ENCODE measurements at regions not wholly inside any gene's neighbourhood (a gene's known extent, or its start where the extent isn't known, plus 50 kb on each side); places are given as distances from the start of the nearest gene placed in this dataset.

GRCh38 chr11:19351426-19351825, 110.7 kb upstream of the E2F8 start:
- no peaks in the 10 kb centered on the region for H3K9me3 ChIP-seq (replicated peaks)
- DNase-seq: no peak
- peaks cover 67% of the 10 kb centered on the region for H3K27me3 ChIP-seq (ENCODE audit: low read depth)
- H3K36me3 ChIP-seq: no peaks in the 10 kb centered on the region
- no peak overlapping the region for H3K4me3 ChIP-seq
- TF ChIP-seq, protein P1, sequence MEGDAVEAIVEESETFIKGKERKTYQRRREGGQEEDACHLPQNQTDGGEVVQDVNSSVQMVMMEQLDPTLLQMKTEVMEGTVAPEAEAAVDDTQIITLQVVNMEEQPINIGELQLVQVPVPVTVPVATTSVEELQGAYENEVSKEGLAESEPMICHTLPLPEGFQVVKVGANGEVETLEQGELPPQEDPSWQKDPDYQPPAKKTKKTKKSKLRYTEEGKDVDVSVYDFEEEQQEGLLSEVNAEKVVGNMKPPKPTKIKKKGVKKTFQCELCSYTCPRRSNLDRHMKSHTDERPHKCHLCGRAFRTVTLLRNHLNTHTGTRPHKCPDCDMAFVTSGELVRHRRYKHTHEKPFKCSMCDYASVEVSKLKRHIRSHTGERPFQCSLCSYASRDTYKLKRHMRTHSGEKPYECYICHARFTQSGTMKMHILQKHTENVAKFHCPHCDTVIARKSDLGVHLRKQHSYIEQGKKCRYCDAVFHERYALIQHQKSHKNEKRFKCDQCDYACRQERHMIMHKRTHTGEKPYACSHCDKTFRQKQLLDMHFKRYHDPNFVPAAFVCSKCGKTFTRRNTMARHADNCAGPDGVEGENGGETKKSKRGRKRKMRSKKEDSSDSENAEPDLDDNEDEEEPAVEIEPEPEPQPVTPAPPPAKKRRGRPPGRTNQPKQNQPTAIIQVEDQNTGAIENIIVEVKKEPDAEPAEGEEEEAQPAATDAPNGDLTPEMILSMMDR (IDR thresholded peaks at IDR 0.05; ENCODE audit: borderline replicate concordance): no peak
- peaks cover 27% of the 10 kb centered on the region for H3K4me1 ChIP-seq
- intact Hi-C loops (cut with micrococcal nuclease): no loop called here
- no peak overlapping the region for H3K27ac ChIP-seq (replicated peaks)

DNA sequence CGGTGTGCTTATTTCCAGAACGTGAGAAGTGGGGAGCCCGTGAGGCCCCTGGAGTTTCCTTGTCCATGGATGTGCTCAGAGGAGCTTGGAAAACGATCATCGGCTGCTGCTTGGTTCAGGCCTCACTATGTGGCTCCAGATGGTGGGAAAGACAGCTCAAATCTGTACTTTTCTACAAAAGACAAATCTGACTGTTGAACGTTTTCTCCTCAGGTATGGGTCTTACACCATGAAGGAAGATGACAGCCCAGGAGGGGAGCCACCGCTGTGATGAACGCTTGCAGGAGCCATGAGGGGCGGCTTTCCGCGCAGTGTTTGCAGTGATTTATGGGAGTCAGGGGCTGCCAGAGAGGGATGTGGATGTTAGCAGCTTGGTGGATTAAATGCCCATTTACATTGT, 109.4 kb upstream of the E2F8 start:
- DNase-seq: no peak
- no peaks in the 10 kb centered on the region for H3K36me3 ChIP-seq
- H3K27ac ChIP-seq (replicated peaks): no peak overlapping the region
- intact Hi-C loops (cut with micrococcal nuclease): no loop called here
- H3K9me3 ChIP-seq (replicated peaks): no peaks in the 10 kb centered on the region
- peaks cover 79% of the 10 kb centered on the region for H3K27me3 ChIP-seq (ENCODE audit: low read depth)
- H3K4me3 ChIP-seq: no peak overlapping the region
- TF ChIP-seq, protein P1 (IDR thresholded peaks at IDR 0.05; ENCODE audit: borderline replicate concordance): no peak
- peaks cover 32% of the 10 kb centered on the region for H3K4me1 ChIP-seq

DNA sequence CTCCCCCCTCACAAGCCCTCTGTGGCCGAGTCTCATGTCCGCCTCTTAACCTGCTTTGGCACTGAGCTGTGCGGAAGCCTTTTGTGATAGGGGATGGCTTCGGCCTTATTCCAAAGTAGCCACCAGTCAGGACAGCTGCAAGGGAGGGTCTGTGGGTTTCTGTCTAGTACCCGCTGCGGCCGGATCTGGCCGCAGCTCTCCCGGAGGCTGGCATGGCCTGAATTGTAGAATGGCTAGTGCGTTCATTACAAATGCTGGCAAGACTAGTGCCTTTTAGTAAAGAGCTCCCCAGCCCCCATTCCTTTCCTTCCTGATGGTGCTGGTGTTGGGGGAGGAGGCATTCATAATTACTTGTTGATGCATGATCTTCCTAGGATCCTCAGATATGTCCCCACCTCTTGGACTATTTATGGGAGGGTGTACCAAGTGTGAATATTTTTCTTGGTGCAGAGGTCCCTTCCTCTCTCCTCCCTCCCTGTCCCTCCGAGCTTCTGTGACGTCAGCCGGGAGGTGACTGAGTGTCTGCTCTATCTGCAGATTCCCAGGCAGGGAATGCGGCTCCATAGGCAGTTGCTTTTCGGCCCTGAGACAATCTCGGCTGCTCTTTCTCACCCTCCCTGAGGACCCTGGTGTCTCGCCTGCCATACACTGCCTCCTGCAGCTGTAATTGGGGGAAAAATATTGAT, 108.7 kb upstream of the E2F8 start:
- peaks cover 36% of the 10 kb centered on the region for H3K4me1 ChIP-seq
- H3K27me3 ChIP-seq (ENCODE audit: low read depth): peaks cover 86% of the 10 kb centered on the region
- intact Hi-C loops (cut with micrococcal nuclease): no loop called here
- no peaks in the 10 kb centered on the region for H3K36me3 ChIP-seq
- H3K27ac ChIP-seq (replicated peaks): no peak overlapping the region
- H3K9me3 ChIP-seq (replicated peaks): no peaks in the 10 kb centered on the region
- H3K4me3 ChIP-seq: no peak overlapping the region
- TF ChIP-seq, protein P1 (IDR thresholded peaks at IDR 0.05; ENCODE audit: borderline replicate concordance): no peak
- no peak for DNase-seq

- Histone ChIP-seq H3K4me1 (peaks cover 36% of the 10 kb centered on the region), H3K36me3 (no peaks in the 10 kb centered on the region), H3K4me3 (no peak overlapping the region), H3K27me3 (ENCODE audit: low read depth) (peaks cover 98% of the 10 kb centered on the region), H3K27ac (replicated peaks) (no peak overlapping the region), H3K9me3 (replicated peaks) (no peaks in the 10 kb centered on the region)
- no peak for DNase-seq
- intact Hi-C loops (cut with micrococcal nuclease): no loop called here
- TF ChIP-seq, protein P1 (IDR thresholded peaks at IDR 0.05; ENCODE audit: borderline replicate concordance): no peak
Observed at GRCh38 chr11:19347911-19348310, 107.2 kb upstream of the E2F8 start.

- DNase-seq: peak; percentile 18
- H3K9me3 ChIP-seq (replicated peaks): no peaks in the 10 kb centered on the region
- no peaks in the 10 kb centered on the region for H3K36me3 ChIP-seq
- TF ChIP-seq, protein P1 (IDR thresholded peaks at IDR 0.05; ENCODE audit: borderline replicate concordance): peak; percentile 13
- no peak overlapping the region for H3K27ac ChIP-seq (replicated peaks)
- H3K4me3 ChIP-seq: peak overlapping the region; percentile 63
- H3K27me3 ChIP-seq (ENCODE audit: low read depth): peaks cover 99% of the 10 kb centered on the region
- intact Hi-C loops (cut with micrococcal nuclease): no loop called here
- H3K4me1 ChIP-seq: peaks cover 36% of the 10 kb centered on the region
Observed at GRCh38 chr11:19345848-19346681, 105.3 kb upstream of the E2F8 start.
